Muscle layer of colon (tissue), 2 donors: ENCODE measurements at regions not wholly inside any gene's neighbourhood (a gene's known extent, or its start where the extent isn't known, plus 50 kb on each side); places are given as distances from the start of the nearest gene placed in this dataset.

ENCODE experiments used
- H3K27ac ChIP-seq: one replicate; pipeline ENCODE4 v1.7.0; 2013; ENCODE audit warnings: low read depth, mild to moderate bottlenecking, low read length, moderate library complexity
- H3K27me3 ChIP-seq, 2 donors: one replicate each; pipeline ENCODE4 v1.7.0; 2013; ENCODE audit warnings: low read length in 2 of 2, mild to moderate bottlenecking in 2 of 2; ENCODE audit not compliant: insufficient read depth in 2 of 2, control insufficient read depth in 1 of 2
- H3K36me3 ChIP-seq: one replicate; pipeline ENCODE4 v1.7.0; 2013; ENCODE audit warnings: mild to moderate bottlenecking, low read length; ENCODE audit not compliant: insufficient read depth
- H3K4me1 ChIP-seq: one replicate; pipeline ENCODE4 v1.7.0; 2013; ENCODE audit warnings: mild to moderate bottlenecking, low read length; ENCODE audit not compliant: insufficient read depth
- H3K4me3 ChIP-seq, 2 donors: one replicate each; pipeline ENCODE4 v1.7.0; 2013; ENCODE audit warnings: low read length in 2 of 2, low read depth in 1 of 2, mild to moderate bottlenecking in 1 of 2, moderate library complexity in 1 of 2
- H3K9ac ChIP-seq: one replicate; pipeline ENCODE4 v1.7.0; 2013; ENCODE audit warnings: low read length
- H3K9me3 ChIP-seq: one replicate; pipeline ENCODE4 v1.7.0; 2013; ENCODE audit warnings: mild to moderate bottlenecking, low read length
- donor health status: abdominal sarcoma.
- donor health status: Adenocarcinoma of cecum.

DNA sequence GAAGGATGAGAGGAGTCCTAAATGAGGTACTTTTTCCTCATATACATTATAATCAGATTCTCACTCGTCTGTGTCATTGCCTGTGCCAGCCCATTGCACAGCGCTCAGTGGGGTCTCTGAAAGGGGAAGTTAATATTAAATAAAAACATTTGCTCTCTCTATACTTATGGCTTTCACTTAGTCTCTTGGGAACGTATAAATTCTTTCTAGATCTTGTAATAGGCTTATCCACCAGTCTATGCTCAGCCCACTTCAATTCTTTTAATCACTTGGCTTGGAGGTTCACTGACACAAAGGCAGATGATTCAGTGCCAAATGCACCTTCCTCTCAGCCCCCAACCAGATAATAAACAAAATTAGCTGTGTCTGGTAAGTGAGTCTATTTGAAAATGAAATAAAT is 164.3 kb upstream of the OGFRL1 start:
- no peak overlapping the region for H3K27ac ChIP-seq
- no peaks in the 10 kb centered on the region for H3K36me3 ChIP-seq

DNA sequence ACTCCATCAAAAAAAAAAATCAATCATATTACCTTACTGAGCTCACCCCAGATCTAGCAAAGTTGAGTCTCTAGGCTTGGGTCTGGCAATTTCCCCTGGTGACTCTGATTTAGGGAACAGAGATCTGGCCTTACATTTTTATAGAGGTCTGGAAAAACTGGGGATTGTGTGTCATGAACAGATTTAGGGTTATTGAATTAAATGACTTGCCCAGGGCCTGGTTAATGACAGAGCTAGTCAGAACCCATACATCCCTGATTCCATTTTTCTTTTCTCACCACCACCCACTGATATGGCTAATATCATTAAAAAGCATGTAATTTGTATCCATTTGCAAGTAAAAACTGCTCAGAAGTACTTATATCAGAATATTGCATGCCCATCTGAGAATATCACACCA is 163.4 kb upstream of the OGFRL1 start:
- H3K4me1 ChIP-seq = no peaks in the 10 kb centered on the region
- H3K27me3 ChIP-seq = no peaks in the 10 kb centered on the region
- H3K9ac ChIP-seq = no peak overlapping the region
- H3K27ac ChIP-seq = no peak overlapping the region
- H3K9me3 ChIP-seq = no peaks in the 10 kb centered on the region
- H3K4me3 ChIP-seq = no peak overlapping the region
- H3K36me3 ChIP-seq = no peaks in the 10 kb centered on the region

More for the DNA sequence above, 164.3 kb upstream of the OGFRL1 start:
- Histone ChIP-seq H3K27me3 (no peaks in the 10 kb centered on the region), H3K9ac (no peak overlapping the region), H3K4me1 (no peaks in the 10 kb centered on the region), H3K9me3 (no peaks in the 10 kb centered on the region), H3K4me3 (no peak overlapping the region)

DNA sequence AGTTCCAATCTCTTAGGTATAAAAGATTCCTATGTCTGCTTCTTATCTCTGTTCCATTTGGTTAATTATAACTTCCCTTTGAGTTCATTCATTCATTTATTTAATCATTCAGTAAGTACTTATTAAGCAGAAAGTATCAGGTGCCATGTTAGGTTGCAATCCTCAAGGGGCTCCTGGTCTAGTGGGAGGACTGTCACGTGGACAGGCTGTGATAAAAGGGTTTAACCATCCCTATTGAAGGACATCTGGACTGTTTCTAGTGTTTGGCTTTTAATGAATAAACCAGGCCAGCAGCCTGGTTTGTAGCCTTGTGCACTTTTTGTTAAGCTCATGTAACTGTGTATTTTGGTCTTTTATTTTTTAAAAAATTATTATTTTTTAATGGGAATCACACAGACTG is 162.1 kb upstream of the OGFRL1 start:
- Histone ChIP-seq H3K27ac (no peak overlapping the region), H3K9me3 (no peaks in the 10 kb centered on the region), H3K4me1 (no peaks in the 10 kb centered on the region), H3K27me3 (no peaks in the 10 kb centered on the region), H3K36me3 (no peaks in the 10 kb centered on the region), H3K9ac (no peak overlapping the region), H3K4me3 (no peak overlapping the region)

DNA sequence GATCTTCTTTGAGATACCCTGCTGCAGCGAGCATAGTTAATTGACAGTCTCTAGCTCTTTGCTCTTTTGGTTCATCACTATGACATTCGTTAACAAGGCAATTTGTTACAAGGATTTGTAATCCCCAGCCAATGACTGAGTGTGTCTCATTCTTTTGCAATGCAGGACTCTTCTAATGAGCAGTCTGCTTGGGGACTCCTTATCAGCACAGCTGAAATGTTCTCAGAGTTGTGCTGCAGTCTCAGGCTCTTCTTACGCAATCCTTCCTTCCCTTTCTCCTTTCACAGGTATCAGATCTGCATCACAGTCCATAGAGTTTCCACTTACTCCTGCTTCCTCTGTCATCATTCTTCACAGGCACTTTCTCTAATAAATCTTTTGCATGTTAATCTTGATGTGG is 161.2 kb upstream of the OGFRL1 start:
- no peaks in the 10 kb centered on the region for H3K36me3 ChIP-seq
- no peaks in the 10 kb centered on the region for H3K4me1 ChIP-seq
- no peaks in the 10 kb centered on the region for H3K9me3 ChIP-seq
- H3K9ac ChIP-seq = no peak overlapping the region
- H3K27ac ChIP-seq = no peak overlapping the region
- H3K27me3 ChIP-seq = no peaks in the 10 kb centered on the region
- no peak overlapping the region for H3K4me3 ChIP-seq

DNA sequence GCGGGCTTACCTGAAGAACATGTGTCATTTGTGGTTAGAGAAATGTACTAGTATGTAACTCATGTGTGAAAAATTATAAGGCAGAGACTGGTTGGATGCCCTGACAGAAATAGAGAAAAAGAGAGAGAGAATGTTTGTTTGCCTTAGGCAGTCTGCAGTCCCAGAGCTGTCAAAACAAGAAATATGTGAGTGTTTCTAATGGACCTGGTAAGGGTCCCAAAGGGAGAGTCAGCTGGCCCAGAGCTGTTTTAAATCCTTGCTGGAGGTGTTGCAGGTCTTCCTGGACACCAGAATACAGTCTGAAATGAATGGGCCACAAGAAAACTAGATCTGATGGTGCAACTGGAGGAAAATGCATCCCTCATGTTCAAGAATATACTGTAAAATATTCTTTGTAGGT is 158.3 kb upstream of the OGFRL1 start:
- H3K9ac ChIP-seq = no peak overlapping the region
- no peaks in the 10 kb centered on the region for H3K4me1 ChIP-seq
- H3K27ac ChIP-seq = no peak overlapping the region
- no peaks in the 10 kb centered on the region for H3K36me3 ChIP-seq
- no peaks in the 10 kb centered on the region for H3K27me3 ChIP-seq
- no peaks in the 10 kb centered on the region for H3K9me3 ChIP-seq
- no peak overlapping the region for H3K4me3 ChIP-seq

DNA sequence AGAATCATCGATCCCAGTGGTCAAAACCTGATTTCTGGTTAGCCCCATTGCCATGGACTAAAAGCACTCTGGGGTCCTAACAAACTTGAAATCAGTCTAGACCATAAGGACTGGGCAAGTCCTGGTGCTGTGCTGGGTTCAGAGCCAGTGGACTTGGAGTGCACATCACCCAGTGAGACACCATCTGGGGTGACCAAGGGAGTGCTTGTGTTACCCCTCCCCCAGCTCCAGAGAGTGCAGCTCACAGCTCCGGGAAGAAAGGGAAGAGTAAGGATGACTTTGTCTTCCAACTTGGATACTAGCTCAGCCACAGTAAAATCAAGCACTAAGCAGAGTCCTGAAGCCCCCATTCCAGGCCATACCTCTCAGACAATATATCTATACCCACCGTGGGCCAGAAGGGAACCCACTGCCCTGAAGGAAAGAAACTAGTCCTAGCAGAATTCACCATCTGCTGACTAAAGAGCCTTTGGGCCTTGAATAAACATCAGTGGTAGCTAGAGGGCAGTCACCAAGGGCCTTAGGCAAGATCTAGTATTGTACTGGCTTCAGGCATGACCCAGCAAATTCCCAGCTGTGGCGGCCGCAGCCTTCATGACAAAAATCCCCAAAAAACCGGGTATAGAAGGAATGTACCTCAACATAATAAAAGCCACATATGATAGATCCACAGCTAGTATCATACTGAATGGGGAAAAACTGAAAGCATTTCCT is 153.5 kb upstream of the OGFRL1 start:
- Histone ChIP-seq H3K9ac (no peak overlapping the region), H3K27ac (no peak overlapping the region), H3K9me3 (no peaks in the 10 kb centered on the region)

DNA sequence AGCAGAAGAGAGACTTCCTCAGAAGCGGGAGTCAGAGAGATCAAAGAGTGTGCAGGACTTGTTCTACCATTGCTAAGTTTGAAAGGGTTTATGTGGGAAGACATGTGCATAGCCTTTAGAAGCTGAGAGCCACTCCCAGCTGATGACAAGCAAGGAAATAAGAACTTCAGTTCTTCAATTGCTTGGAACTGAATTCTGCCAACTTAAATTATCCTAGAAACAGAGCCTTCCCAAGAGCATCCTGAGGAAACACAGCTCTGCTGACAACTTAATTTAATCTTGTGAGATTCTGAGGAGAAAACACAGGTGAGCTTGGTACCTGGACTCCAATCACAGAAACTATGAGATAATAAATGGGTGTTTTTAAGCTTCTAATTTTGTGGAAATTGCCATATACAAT is 150.6 kb upstream of the OGFRL1 start:
- Histone ChIP-seq H3K4me1 (no peaks in the 10 kb centered on the region), H3K36me3 (no peaks in the 10 kb centered on the region), H3K9me3 (no peaks in the 10 kb centered on the region), H3K27me3 (no peaks in the 10 kb centered on the region), H3K27ac (no peak overlapping the region), H3K4me3 (no peak overlapping the region), H3K9ac (no peak overlapping the region)

More for the DNA sequence above, 153.5 kb upstream of the OGFRL1 start:
- Histone ChIP-seq H3K4me1 (no peaks in the 10 kb centered on the region), H3K27me3 (no peaks in the 10 kb centered on the region), H3K36me3 (no peaks in the 10 kb centered on the region), H3K4me3 (no peak overlapping the region)

DNA sequence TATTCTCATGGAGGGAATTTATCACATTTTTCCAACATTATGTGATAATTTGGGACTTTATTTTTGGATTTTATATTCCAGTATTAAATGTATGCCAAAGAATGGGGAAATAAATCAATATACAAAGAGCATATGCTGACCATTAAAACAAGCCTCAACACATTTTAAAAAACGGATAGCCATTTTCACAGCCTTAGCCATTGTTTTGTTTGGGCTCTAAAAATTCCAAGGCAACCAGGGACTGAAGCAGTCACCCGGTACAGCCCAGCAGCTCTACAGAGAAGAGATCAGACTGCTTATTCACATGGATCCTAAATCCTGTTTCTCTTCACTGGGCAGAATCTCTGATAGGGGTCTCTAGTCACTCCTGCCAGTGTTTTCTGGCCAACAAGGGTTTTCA is 150.2 kb upstream of the OGFRL1 start:
- Histone ChIP-seq H3K27me3 (no peaks in the 10 kb centered on the region), H3K4me3 (no peak overlapping the region), H3K9ac (no peak overlapping the region), H3K27ac (no peak overlapping the region), H3K4me1 (no peaks in the 10 kb centered on the region), H3K9me3 (no peaks in the 10 kb centered on the region), H3K36me3 (no peaks in the 10 kb centered on the region)

DNA sequence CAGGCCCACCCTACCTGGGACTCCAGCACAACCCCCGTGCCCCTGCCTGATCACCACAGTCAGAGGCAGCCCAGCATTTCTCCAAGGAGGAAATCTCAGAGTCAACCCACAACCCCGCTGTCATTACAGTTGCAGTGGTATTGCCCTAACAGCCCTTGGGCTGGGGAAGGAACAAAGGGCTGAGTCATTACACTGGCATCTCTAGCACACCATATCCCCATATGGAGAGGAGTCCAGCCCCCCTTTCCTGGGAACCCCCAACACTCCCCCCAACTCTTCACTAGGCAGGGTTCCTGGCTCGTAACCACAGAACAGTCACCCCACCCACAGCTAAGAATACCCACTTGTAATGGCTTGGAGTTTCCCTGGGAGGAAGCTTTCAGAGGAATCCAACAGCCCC is 149.4 kb upstream of the OGFRL1 start:
- Histone ChIP-seq H3K9me3 (no peaks in the 10 kb centered on the region), H3K9ac (no peak overlapping the region), H3K4me3 (no peak overlapping the region), H3K27ac (no peak overlapping the region), H3K27me3 (no peaks in the 10 kb centered on the region), H3K4me1 (no peaks in the 10 kb centered on the region), H3K36me3 (no peaks in the 10 kb centered on the region)

DNA sequence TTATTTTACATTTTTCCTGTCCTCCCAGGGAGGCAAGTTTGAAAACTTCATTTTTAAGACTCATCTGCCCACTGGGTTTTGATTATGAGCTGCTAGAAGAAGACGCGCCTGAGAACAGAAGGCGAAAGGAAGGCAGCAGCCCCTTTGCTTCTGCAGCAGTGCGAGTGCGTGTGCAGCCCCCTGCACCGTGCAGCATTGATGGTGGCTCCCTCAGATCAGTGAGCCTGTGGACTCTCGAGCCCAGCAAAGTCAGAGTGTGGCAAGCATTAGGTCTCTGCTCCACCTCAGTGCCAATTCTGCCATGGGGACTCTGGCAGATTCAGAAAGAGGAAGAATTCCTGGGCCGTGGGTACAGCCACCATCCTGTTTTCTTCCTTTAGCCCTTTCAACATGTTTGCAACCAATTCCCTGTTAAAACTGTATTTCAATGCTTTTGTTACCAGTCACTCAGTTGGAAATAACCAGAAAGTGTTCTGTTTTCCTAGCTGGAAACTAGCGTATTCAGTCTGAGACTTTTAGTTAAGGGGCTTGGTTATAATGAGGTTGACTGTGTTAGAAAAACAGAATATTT is 134.8 kb upstream of the OGFRL1 start:
- no peaks in the 10 kb centered on the region for H3K4me1 ChIP-seq
- no peak overlapping the region for H3K4me3 ChIP-seq
- H3K9me3 ChIP-seq = no peaks in the 10 kb centered on the region
- H3K36me3 ChIP-seq = no peaks in the 10 kb centered on the region
- H3K27me3 ChIP-seq = no peaks in the 10 kb centered on the region
- no peak overlapping the region for H3K9ac ChIP-seq
- no peak overlapping the region for H3K27ac ChIP-seq

DNA sequence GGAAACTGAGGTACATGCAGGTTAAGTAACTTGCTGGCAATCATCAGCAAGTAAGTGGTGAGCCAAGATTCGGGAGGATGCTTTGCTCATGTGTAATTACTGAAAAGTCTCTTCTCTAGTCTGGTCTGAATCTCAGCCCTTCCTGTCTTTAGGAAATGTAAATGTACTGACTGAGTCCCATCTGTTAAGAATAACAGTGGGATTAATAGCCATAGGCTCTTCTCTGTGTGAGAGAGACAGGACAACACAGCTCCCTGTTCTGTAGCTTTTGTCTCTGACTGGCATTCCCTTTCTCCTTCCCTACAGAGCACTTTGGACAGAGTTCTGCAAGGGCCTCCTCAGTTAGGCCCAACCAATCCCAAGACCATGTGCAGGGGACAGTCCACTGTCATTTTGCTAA is 131.3 kb upstream of the OGFRL1 start:
- H3K27me3 ChIP-seq = no peaks in the 10 kb centered on the region
- H3K27ac ChIP-seq = no peak overlapping the region
- H3K4me3 ChIP-seq = no peak overlapping the region
- no peaks in the 10 kb centered on the region for H3K9me3 ChIP-seq
- no peaks in the 10 kb centered on the region for H3K4me1 ChIP-seq
- H3K36me3 ChIP-seq = no peaks in the 10 kb centered on the region
- no peak overlapping the region for H3K9ac ChIP-seq

DNA sequence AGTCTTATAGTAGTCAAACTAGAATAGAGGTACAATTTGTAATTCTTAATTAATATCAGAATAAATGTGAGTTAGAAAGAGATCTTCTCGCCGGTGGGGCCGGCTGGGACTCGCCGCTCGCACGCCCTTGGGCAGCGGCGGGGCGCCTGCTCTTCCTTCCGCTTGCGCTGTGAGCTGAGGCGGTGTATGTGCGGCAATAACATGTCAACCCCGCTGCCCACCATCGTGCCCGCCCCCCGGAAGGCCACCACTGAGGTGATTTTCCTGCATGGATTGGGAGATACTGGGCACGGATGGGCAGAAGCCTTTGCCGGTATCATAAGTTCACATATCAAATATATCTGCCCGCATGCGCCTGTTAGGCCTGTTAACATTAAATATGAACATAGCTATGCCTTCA is 123.7 kb upstream of the OGFRL1 start:
- Histone ChIP-seq H3K36me3 (no peaks in the 10 kb centered on the region), H3K9me3 (no peaks in the 10 kb centered on the region), H3K9ac (no peak overlapping the region), H3K4me3 (no peak overlapping the region), H3K27ac (no peak overlapping the region), H3K4me1 (no peaks in the 10 kb centered on the region), H3K27me3 (no peaks in the 10 kb centered on the region)
